ENCODE measurements at regions not wholly inside any gene's neighbourhood (a gene's known extent, or its start where the extent isn't known, plus 50 kb on each side); places are given as distances from the start of the nearest gene placed in this dataset.
"Not testable (repeated sequence)": the region's sequence is repeated elsewhere in the genome, so short reads cannot be mapped to it uniquely, and the experiment has no call there.

GRCh38 chr2:65896446-65896845, 464.0 kb upstream of the SPRED2 start:
- POLR2A ChIA-PET, result no interaction called here
- Histone ChIP-seq H3K79me2 (ENCODE audit: insufficient read depth, low read length) (no peaks in the 10 kb centered on the region), H3K36me3 (replicated peaks in 1 of 2; ENCODE audit: control insufficient read depth in 1 of 2, insufficient read depth in 2 of 2, low read length in 2 of 2) (no peaks in the 10 kb centered on the region), H2AFZ (ENCODE audit: low read length) (no peak overlapping the region), H3K27me3 (ENCODE audit: control insufficient read depth in 1 of 2, insufficient read depth in 2 of 2, low read length in 2 of 2) (0 out of 5 replicates have a peak, but pooled peaks cover 0 to 11% of the 10 kb centered on the region in 2 experiments), H4K20me1 (ENCODE audit: insufficient read depth, low read length) (no peaks in the 10 kb centered on the region), H3K27ac (ENCODE audit: extremely low read length, insufficient read depth, low read length) (no peak overlapping the region), H3K9ac (ENCODE audit: insufficient read depth, low read depth, low read length) (no peak overlapping the region), H3K4me1 (ENCODE audit: insufficient read depth, low read length) (no peaks in the 10 kb centered on the region), H3K9me3 (ENCODE audit: low read length) (no peaks in the 10 kb centered on the region), H3K4me3 (replicated peaks in 1 of 3; ENCODE audit: insufficient read depth in 1 of 3, low read depth in 2 of 3, low read length in 3 of 3) (no peak overlapping the region), H3K4me2 (ENCODE audit: low read depth, low read length) (no peak overlapping the region)
- ATAC-seq (no peak), DNase-seq (ENCODE audit: low spot score) (no peak), FAIRE-seq (no peak)
- CTCF ChIA-PET (ENCODE audit: low intra/inter-chr PET ratio, low total read pairs), result no interaction called here
- in situ Hi-C loops (cut with HindIII; ENCODE audit: extremely low pct_ligation_motif_present, low pct_unique_long_range_greater_than_20kb) (no loop called here), intact Hi-C loops (cut with micrococcal nuclease; ENCODE audit: unreplicated experiment) (no loop called here)
- WGBS (ENCODE audit: low lambda C conversion rate), result 7% methylated on average over 4 of the region's 4 CpGs
- BruUV-seq (replicated peaks), result no TSS peak
- TF ChIP-seq ZKSCAN1 (IDR thresholded peaks at IDR 0.05; ENCODE audit: low read length) (no peak), TSC22D2 (CRISPR knock-in tag; IDR thresholded peaks at IDR 0.05; ENCODE audit: borderline replicate concordance) (no peak), MXD1 (CRISPR knock-in tag; IDR thresholded peaks at IDR 0.05) (no peak), RFX3 (CRISPR knock-in tag; IDR thresholded peaks at IDR 0.05) (no peak), SNAPC2 (CRISPR knock-in tag; IDR thresholded peaks at IDR 0.05) (no peak), ZNF350 (CRISPR knock-in tag; IDR thresholded peaks at IDR 0.05; ENCODE audit: borderline replicate concordance, low read depth) (no peak), TCF7 (IDR thresholded peaks at IDR 0.05; ENCODE audit: low read depth) (no peak), KAT7 (CRISPR knock-in tag; IDR thresholded peaks at IDR 0.05; ENCODE audit: borderline replicate concordance) (no peak), SALL1 (CRISPR knock-in tag; IDR thresholded peaks at IDR 0.05) (no peak), ZNF713 (CRISPR knock-in tag; IDR thresholded peaks at IDR 0.05) (no peak)
- TF ChIP-seq, protein P1, sequence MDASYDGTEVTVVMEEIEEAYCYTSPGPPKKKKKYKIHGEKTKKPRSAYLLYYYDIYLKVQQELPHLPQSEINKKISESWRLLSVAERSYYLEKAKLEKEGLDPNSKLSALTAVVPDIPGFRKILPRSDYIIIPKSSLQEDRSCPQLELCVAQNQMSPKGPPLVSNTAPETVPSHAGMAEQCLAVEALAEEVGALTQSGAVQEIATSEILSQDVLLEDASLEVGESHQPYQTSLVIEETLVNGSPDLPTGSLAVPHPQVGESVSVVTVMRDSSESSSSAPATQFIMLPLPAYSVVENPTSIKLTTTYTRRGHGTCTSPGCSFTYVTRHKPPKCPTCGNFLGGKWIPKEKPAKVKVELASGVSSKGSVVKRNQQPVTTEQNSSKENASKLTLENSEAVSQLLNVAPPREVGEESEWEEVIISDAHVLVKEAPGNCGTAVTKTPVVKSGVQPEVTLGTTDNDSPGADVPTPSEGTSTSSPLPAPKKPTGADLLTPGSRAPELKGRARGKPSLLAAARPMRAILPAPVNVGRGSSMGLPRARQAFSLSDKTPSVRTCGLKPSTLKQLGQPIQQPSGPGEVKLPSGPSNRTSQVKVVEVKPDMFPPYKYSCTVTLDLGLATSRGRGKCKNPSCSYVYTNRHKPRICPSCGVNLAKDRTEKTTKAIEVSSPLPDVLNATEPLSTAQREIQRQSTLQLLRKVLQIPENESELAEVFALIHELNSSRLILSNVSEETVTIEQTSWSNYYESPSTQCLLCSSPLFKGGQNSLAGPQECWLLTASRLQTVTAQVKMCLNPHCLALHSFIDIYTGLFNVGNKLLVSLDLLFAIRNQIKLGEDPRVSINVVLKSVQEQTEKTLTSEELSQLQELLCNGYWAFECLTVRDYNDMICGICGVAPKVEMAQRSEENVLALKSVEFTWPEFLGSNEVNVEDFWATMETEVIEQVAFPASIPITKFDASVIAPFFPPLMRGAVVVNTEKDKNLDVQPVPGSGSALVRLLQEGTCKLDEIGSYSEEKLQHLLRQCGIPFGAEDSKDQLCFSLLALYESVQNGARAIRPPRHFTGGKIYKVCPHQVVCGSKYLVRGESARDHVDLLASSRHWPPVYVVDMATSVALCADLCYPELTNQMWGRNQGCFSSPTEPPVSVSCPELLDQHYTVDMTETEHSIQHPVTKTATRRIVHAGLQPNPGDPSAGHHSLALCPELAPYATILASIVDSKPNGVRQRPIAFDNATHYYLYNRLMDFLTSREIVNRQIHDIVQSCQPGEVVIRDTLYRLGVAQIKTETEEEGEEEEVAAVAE (CRISPR knock-in tag; IDR thresholded peaks at IDR 0.05; ENCODE audit: borderline replicate concordance), result no peak
- TF ChIP-seq, protein P2, sequence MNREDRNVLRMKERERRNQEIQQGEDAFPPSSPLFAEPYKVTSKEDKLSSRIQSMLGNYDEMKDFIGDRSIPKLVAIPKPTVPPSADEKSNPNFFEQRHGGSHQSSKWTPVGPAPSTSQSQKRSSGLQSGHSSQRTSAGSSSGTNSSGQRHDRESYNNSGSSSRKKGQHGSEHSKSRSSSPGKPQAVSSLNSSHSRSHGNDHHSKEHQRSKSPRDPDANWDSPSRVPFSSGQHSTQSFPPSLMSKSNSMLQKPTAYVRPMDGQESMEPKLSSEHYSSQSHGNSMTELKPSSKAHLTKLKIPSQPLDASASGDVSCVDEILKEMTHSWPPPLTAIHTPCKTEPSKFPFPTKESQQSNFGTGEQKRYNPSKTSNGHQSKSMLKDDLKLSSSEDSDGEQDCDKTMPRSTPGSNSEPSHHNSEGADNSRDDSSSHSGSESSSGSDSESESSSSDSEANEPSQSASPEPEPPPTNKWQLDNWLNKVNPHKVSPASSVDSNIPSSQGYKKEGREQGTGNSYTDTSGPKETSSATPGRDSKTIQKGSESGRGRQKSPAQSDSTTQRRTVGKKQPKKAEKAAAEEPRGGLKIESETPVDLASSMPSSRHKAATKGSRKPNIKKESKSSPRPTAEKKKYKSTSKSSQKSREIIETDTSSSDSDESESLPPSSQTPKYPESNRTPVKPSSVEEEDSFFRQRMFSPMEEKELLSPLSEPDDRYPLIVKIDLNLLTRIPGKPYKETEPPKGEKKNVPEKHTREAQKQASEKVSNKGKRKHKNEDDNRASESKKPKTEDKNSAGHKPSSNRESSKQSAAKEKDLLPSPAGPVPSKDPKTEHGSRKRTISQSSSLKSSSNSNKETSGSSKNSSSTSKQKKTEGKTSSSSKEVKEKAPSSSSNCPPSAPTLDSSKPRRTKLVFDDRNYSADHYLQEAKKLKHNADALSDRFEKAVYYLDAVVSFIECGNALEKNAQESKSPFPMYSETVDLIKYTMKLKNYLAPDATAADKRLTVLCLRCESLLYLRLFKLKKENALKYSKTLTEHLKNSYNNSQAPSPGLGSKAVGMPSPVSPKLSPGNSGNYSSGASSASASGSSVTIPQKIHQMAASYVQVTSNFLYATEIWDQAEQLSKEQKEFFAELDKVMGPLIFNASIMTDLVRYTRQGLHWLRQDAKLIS (CRISPR knock-in tag; IDR thresholded peaks at IDR 0.05), result no peak

- H3K4me1 ChIP-seq (ENCODE audit: insufficient read depth, low read length); H2AFZ ChIP-seq (ENCODE audit: low read length); BruUV-seq (replicated peaks); H3K27me3 ChIP-seq (ENCODE audit: control insufficient read depth in 1 of 2, insufficient read depth in 2 of 2, low read length in 2 of 2); CTCF ChIA-PET (ENCODE audit: low intra/inter-chr PET ratio, low total read pairs); in situ Hi-C loops (cut with HindIII; ENCODE audit: extremely low pct_ligation_motif_present, low pct_unique_long_range_greater_than_20kb); POLR2A ChIA-PET; H3K9me3 ChIP-seq (ENCODE audit: low read length); intact Hi-C loops (cut with micrococcal nuclease; ENCODE audit: unreplicated experiment); H3K9ac ChIP-seq (ENCODE audit: insufficient read depth, low read depth, low read length); DNase-seq (ENCODE audit: low spot score); H3K4me2 ChIP-seq (ENCODE audit: low read depth, low read length); H3K79me2 ChIP-seq (ENCODE audit: insufficient read depth, low read length); H3K36me3 ChIP-seq (replicated peaks in 1 of 2; ENCODE audit: control insufficient read depth in 1 of 2, insufficient read depth in 2 of 2, low read length in 2 of 2); ATAC-seq; FAIRE-seq; H3K4me3 ChIP-seq (replicated peaks in 1 of 3; ENCODE audit: insufficient read depth in 1 of 3, low read depth in 2 of 3, low read length in 3 of 3); H3K27ac ChIP-seq (ENCODE audit: extremely low read length, insufficient read depth, low read length); H4K20me1 ChIP-seq (ENCODE audit: insufficient read depth, low read length): not testable (repeated sequence)
- 24% methylated on average over 6 of the region's 6 CpGs for WGBS (ENCODE audit: low lambda C conversion rate)
Observed at GRCh38 chr2:65890131-65890530, 457.7 kb upstream of the SPRED2 start.
